Hepatocyte (in vitro differentiated cells): ENCODE measurements at regions not wholly inside any gene's neighbourhood (a gene's known extent, or its start where the extent isn't known, plus 50 kb on each side); places are given as distances from the start of the nearest gene placed in this dataset.
"Not testable (repeated sequence)": the region's sequence is repeated elsewhere in the genome, so short reads cannot be mapped to it uniquely, and the experiment has no call there.

Experiments
- DNase-seq: peaks from one replicate; pipeline ENCODE4 v3.0.0-alpha.2; 2016; ENCODE audit warnings: low spot score
- H2AFZ ChIP-seq: fragments of 200-600 bp; sonication (generic); 2 replicates; pipeline ENCODE4 v1.6.0; 2016; ENCODE audit warnings: antibody characterized with exemption, mild to moderate bottlenecking
- H3K27ac ChIP-seq: fragments of 200-600 bp; sonication (generic); 2 replicates; pipeline ENCODE4 v1.5.1; 2016; ENCODE audit warnings: mild to moderate bottlenecking
- H3K27me3 ChIP-seq: fragments of 200-600 bp; sonication (generic); 2 replicates; pipeline ENCODE4 v1.6.1; 2016
- H3K36me3 ChIP-seq: fragments of 200-600 bp; sonication (generic); replicated peaks from 2 replicates; pipeline ENCODE4 v1.5.1; 2016; ENCODE audit warnings: low read depth; ENCODE audit not compliant: insufficient read depth
- H3K4me1 ChIP-seq: fragments of 200-600 bp; sonication (generic); 2 replicates; pipeline ENCODE4 v1.5.1; 2016; ENCODE audit warnings: mild to moderate bottlenecking, moderate library complexity; ENCODE audit not compliant: insufficient read depth
- H3K4me2 ChIP-seq: fragments of 200-600 bp; sonication (generic); 2 replicates; pipeline ENCODE4 v1.6.0; 2016
- H3K4me3 ChIP-seq: fragments of 200-600 bp; sonication (generic); 2 replicates; pipeline ENCODE4 v1.5.1; 2016; ENCODE audit warnings: mild to moderate bottlenecking
- H3K79me2 ChIP-seq: fragments of 200-600 bp; sonication (generic); 2 replicates; pipeline ENCODE4 v1.6.0; 2017; ENCODE audit warnings: mild to moderate bottlenecking
- H3K9me2 ChIP-seq: fragments of 200-600 bp; sonication (generic); replicated peaks from 2 replicates; pipeline ENCODE4 v1.6.0; 2017; ENCODE audit warnings: mild to moderate bottlenecking; ENCODE audit not compliant: insufficient read depth
- H3K9me3 ChIP-seq: fragments of 200-600 bp; sonication (generic); 2 replicates; pipeline ENCODE4 v1.5.1; 2016; ENCODE audit warnings: low read depth, mild to moderate bottlenecking
- H4K20me1 ChIP-seq: fragments of 200-600 bp; sonication (generic); 2 replicates; pipeline ENCODE4 v1.6.0; 2016; ENCODE audit warnings: mild to moderate bottlenecking; ENCODE audit not compliant: insufficient read depth, poor library complexity, severe bottlenecking
- EZH2 ChIP-seq: fragments of 200-600 bp; sonication (generic); IDR thresholded peaks from 2 replicates; pipeline ENCODE4 v1.6.1; 2016; ENCODE audit warnings: antibody characterized with exemption, mild to moderate bottlenecking, borderline replicate concordance
- EZH2phosphoT487 ChIP-seq: fragments of 200-600 bp; sonication (generic); IDR thresholded peaks from one replicate; pipeline ENCODE4 v1.6.1; 2018; ENCODE audit warnings: antibody characterized with exemption, mild to moderate bottlenecking, low read depth, moderate library complexity; ENCODE audit not compliant: unreplicated experiment, severe bottlenecking
- WGBS: methylation state at CpG from one replicate; pipeline ENCODE4 v1.1.6; 2016; ENCODE audit warnings: low lambda C conversion rate; ENCODE audit errors: missing lambda C conversion rate; 5-methylcytosine and 5-hydroxymethylcytosine counted together
- TF ChIP-seq, protein P1 (sequence below): fragments of 200-600 bp; sonication (generic); IDR thresholded peaks from 2 replicates; pipeline ENCODE4 v1.5.1; 2016; ENCODE audit warnings: antibody characterized with exemption, mild to moderate bottlenecking; ENCODE audit not compliant: poor library complexity

DNA sequence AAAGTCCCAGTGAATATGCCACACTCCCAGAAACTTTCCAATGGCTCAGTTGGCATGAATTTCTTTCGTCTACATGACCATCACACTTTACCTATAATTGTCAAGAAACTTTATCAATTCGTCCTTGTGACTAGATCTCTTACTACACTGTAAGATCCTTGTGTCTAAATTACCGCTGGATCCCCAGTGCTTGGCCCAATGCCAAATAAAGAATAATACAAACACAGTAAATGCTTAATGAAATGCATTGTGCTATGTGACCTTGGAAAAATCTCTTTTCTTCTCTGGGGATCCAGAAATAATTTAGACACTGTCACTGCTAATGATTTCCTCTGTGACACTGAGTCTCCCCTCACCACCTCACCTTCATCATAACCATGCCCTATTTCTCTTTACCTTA is 137.9 kb downstream of the VSIG4 start:
- H3K36me3 ChIP-seq = no peaks in the 10 kb centered on the region
- no peak overlapping the region for H3K4me2 ChIP-seq
- DNase-seq = no peak
- no peaks in the 10 kb centered on the region for H3K9me2 ChIP-seq
- TF ChIP-seq EZH2phosphoT487 (no peak), EZH2 (no peak)
- TF ChIP-seq, protein P1, sequence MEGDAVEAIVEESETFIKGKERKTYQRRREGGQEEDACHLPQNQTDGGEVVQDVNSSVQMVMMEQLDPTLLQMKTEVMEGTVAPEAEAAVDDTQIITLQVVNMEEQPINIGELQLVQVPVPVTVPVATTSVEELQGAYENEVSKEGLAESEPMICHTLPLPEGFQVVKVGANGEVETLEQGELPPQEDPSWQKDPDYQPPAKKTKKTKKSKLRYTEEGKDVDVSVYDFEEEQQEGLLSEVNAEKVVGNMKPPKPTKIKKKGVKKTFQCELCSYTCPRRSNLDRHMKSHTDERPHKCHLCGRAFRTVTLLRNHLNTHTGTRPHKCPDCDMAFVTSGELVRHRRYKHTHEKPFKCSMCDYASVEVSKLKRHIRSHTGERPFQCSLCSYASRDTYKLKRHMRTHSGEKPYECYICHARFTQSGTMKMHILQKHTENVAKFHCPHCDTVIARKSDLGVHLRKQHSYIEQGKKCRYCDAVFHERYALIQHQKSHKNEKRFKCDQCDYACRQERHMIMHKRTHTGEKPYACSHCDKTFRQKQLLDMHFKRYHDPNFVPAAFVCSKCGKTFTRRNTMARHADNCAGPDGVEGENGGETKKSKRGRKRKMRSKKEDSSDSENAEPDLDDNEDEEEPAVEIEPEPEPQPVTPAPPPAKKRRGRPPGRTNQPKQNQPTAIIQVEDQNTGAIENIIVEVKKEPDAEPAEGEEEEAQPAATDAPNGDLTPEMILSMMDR = no peak
- H2AFZ ChIP-seq = no peak overlapping the region
- 59% methylated on average over 3 of the region's 3 CpGs for WGBS
- H3K9me3 ChIP-seq = no peaks in the 10 kb centered on the region
- H3K27ac ChIP-seq = no peak overlapping the region
- no peak overlapping the region for H3K4me3 ChIP-seq
- H4K20me1 ChIP-seq = no peaks in the 10 kb centered on the region
- no peaks in the 10 kb centered on the region for H3K4me1 ChIP-seq
- no peaks in the 10 kb centered on the region for H3K27me3 ChIP-seq
- no peaks in the 10 kb centered on the region for H3K79me2 ChIP-seq

DNA sequence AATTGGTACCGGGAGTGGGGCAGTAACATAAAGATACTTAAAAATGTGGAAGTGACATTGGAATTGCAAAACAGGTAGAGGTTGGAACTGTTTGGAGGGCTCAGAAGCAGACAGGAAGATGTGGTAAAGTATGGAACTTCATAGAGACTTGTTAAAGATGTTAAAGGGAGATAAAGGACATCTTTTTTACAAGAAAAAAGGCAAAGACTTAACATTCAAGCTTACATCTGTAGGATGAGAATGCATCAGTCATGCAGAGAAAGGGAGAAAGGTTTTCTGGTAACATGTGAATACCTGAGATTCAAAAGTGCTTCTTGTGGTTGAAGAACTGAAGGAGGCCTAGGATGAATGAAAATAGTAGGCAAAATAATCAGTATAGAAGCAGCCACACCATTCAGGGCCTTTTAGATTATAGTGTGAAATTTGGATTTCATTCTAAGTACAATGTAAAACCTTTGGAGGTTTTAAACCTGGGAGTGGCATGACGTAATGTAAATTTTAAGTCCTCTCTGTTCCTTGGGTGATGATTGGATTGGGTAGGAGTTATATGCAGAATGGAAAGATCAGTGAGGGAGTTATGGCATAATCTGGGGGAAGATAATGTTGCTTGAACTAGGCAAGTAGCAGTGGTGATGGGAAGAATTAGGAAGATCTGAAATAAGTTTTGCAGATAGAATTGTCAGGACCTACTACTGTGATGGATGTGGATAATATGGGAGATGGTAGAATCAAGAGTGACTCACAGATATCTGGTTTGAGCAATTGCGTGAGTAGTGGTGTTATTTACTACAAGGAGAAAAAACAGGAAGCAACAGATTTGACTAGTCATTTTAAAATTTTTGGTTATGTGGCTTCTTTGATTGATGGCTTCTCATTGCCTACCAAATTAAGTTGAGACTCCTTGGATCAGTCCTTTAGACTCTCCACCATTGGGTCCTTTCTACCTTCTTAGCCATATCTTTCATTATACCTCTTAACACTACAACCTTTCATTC is 138.7 kb downstream of the VSIG4 start:
- Histone ChIP-seq H3K27ac (no peak overlapping the region), H3K9me2 (no peaks in the 10 kb centered on the region), H3K4me3 (no peak overlapping the region), H4K20me1 (no peaks in the 10 kb centered on the region), H3K27me3 (no peaks in the 10 kb centered on the region), H3K4me2 (no peak overlapping the region), H3K79me2 (no peaks in the 10 kb centered on the region), H2AFZ (no peak overlapping the region), H3K9me3 (no peaks in the 10 kb centered on the region), H3K4me1 (no peaks in the 10 kb centered on the region), H3K36me3 (no peaks in the 10 kb centered on the region)
- TF ChIP-seq EZH2 (no peak), EZH2phosphoT487 (no peak)
- TF ChIP-seq, protein P1 = no peak
- DNase-seq = no peak
- 64% methylated on average over 3 of the region's 3 CpGs for WGBS

DNA sequence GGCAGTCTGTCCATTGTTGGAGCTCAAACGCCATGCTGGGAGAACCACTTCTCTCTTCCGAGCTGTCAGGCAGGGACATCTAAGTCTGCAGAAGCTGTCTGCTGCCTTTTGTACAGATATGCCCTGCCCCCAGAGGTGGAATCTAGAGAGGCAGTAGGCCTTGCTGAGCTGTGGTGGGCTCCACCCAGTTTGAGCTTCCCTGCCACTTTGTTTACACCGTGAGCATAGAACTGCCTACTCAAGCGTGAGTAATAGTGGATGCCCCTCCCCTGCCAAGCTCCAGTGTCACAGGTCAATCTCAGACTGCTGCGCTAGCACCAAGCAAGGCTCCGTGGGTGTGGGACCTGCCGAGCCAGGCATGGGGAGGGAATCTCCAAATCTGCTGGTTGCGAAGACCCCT is 145.7 kb downstream of the VSIG4 start:
- WGBS = 82% methylated on average over 8 of the region's 8 CpGs
- Histone ChIP-seq H3K4me2 (no peak overlapping the region), H3K79me2 (no peaks in the 10 kb centered on the region), H3K27me3 (no peaks in the 10 kb centered on the region), H3K4me3 (no peak overlapping the region), H3K9me3 (no peaks in the 10 kb centered on the region), H2AFZ (no peak overlapping the region), H3K9me2 (no peaks in the 10 kb centered on the region), H4K20me1 (no peaks in the 10 kb centered on the region), H3K27ac (no peak overlapping the region), H3K36me3 (no peaks in the 10 kb centered on the region), H3K4me1 (no peaks in the 10 kb centered on the region)
- DNase-seq = no peak
- TF ChIP-seq, protein P1 = no peak

DNA sequence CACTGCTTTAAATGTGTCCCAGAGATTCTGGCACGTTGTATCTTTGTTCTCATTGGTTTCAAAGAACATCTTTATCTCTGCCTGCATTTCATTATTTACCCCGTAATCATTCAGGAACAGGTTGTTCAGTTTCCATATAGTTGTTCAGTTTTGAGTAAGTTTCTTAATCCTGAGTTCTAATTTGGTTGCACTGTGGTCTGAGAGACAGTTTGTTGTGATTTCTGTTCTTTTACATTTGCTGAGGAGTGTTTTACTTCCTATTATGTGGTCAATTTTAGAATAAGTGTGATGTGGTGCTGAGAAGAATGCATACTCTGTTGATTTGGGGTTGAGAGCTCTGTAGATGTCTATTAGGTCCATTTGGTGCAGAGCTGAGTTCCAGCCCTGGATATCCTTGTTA is 148.1 kb downstream of the VSIG4 start:
- H3K9me2 ChIP-seq, DNase-seq, H3K4me1 ChIP-seq, H3K9me3 ChIP-seq, H3K4me2 ChIP-seq, H2AFZ ChIP-seq, H3K27ac ChIP-seq, H3K27me3 ChIP-seq, H3K4me3 ChIP-seq, H3K36me3 ChIP-seq, H3K79me2 ChIP-seq, H4K20me1 ChIP-seq: not testable (repeated sequence)
- WGBS = 51% methylated on average over 2 of the region's 2 CpGs

DNA sequence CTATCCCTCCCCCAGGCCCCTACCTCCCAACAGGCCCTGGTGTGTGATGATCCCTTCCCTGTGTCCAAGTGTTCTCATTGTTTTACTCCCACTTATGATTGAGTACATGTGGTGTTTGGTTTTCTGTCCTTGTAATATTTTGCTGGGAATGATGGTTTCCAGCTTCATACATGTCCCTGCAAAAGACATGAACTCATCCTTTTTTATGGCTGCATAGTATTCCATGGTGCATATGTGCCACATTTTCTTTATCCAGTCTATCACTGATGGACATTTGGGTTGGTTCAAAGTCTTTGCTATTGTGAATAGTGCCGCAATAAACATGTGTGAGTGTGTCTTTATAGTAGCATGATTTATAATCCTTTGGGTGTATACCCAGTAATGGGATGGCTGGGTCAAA is 151.7 kb downstream of the VSIG4 start:
- H4K20me1 ChIP-seq, H3K36me3 ChIP-seq, DNase-seq, H3K4me2 ChIP-seq, H2AFZ ChIP-seq, H3K4me3 ChIP-seq, H3K9me3 ChIP-seq, H3K4me1 ChIP-seq, H3K9me2 ChIP-seq, H3K79me2 ChIP-seq, H3K27ac ChIP-seq, H3K27me3 ChIP-seq: not testable (repeated sequence)
- 92% methylated on average over 1 of the region's 1 CpG for WGBS
